Type B pancreatic cell (in vitro differentiated cells): ENCODE measurements at regions not wholly inside any gene's neighbourhood (a gene's known extent, or its start where the extent isn't known, plus 50 kb on each side); places are given as distances from the start of the nearest gene placed in this dataset.

Experiments
- DNase-seq: peaks from one replicate; pipeline ENCODE4 v3.0.0; 2021; ENCODE audit warnings: mixed read lengths; ENCODE audit not compliant: unreplicated experiment; ENCODE audit errors: extremely low spot score
- H3K27ac Mint-ChIP-seq: 2 replicates; pipeline ENCODE4 v1.8.0; 2021; ENCODE audit warnings: mild to moderate bottlenecking, mixed read lengths
- H3K27me3 Mint-ChIP-seq: 2 replicates; pipeline ENCODE4 v1.8.0; 2021; ENCODE audit warnings: mixed read lengths
- H3K36me3 Mint-ChIP-seq: 2 replicates; pipeline ENCODE4 v1.8.0; 2021; ENCODE audit warnings: mixed read lengths
- H3K4me1 Mint-ChIP-seq: one replicate; pipeline ENCODE4 v1.8.0; 2021; ENCODE audit warnings: mixed read lengths; ENCODE audit not compliant: unreplicated experiment
- H3K4me3 Mint-ChIP-seq: 2 replicates; pipeline ENCODE4 v1.8.0; 2021; ENCODE audit warnings: mild to moderate bottlenecking, mixed read lengths
- H3K9me3 Mint-ChIP-seq: 2 replicates; pipeline ENCODE4 v1.8.0; 2021; ENCODE audit warnings: mixed read lengths
- TF ChIP-seq, protein P1 (sequence below): fragments of 200-600 bp; sonication (generic); conservative IDR thresholded peaks from 2 replicates; pipeline ENCODE4 v1.5.0; 2021; ENCODE audit warnings: antibody characterized with exemption, mild to moderate bottlenecking

- Mint-ChIP-seq H3K4me1 (no peaks in the 10 kb centered on the region), H3K9me3 (no peaks in the 10 kb centered on the region)
- TF ChIP-seq, protein P1, sequence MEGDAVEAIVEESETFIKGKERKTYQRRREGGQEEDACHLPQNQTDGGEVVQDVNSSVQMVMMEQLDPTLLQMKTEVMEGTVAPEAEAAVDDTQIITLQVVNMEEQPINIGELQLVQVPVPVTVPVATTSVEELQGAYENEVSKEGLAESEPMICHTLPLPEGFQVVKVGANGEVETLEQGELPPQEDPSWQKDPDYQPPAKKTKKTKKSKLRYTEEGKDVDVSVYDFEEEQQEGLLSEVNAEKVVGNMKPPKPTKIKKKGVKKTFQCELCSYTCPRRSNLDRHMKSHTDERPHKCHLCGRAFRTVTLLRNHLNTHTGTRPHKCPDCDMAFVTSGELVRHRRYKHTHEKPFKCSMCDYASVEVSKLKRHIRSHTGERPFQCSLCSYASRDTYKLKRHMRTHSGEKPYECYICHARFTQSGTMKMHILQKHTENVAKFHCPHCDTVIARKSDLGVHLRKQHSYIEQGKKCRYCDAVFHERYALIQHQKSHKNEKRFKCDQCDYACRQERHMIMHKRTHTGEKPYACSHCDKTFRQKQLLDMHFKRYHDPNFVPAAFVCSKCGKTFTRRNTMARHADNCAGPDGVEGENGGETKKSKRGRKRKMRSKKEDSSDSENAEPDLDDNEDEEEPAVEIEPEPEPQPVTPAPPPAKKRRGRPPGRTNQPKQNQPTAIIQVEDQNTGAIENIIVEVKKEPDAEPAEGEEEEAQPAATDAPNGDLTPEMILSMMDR = no peak
Observed at GRCh38 chr7:86222806-86223205, 420.9 kb upstream of the GRM3 start.

DNA sequence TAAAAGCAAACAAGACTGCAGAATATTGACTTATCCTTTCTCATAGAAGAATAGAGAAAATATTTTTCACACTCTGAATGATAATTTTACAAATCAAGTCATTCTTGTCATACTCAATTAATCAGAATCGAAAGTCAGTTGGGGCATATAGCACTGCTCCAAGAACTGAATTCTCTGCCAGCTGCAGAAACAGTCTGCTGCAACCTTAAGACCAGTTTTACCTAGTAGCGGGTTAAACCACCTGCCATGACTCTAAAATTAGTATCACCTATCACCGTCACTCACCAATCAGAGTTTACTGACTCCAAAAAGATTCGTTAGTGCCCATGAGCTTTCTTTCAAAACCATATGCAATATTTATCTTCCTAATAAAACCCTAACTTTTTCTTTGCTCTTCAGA, 429.0 kb upstream of the GRM3 start:
- Mint-ChIP-seq H3K4me3 (no peak overlapping the region), H3K27ac (no peak overlapping the region), H3K9me3 (no peaks in the 10 kb centered on the region), H3K36me3 (no peaks in the 10 kb centered on the region), H3K27me3 (no peaks in the 10 kb centered on the region), H3K4me1 (no peaks in the 10 kb centered on the region)
- DNase-seq = no peak
- TF ChIP-seq, protein P1 = no peak

More at GRCh38 chr7:86222806-86223205, 420.9 kb upstream of the GRM3 start:
- Mint-ChIP-seq H3K4me3 (no peak overlapping the region), H3K27me3 (no peaks in the 10 kb centered on the region), H3K36me3 (no peaks in the 10 kb centered on the region), H3K27ac (no peak overlapping the region)
- no peak for DNase-seq

DNA sequence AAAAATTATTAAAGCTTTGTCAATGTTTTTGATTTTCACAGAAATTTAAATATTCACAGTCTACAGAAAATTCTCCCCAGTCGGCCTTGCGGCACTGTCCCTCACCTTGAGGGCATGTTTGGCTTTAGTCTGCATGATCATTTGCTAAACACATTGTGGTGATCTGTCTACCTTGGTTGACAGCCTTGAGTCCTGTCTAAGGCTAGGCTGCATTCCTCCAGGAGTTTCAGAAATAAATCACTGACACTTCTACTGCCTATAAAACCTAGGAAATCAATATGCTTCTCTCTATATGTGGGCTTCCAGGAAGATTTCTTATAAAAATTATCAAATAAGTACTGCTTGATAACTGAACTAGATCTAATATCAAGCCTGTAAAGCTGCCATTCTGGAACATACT, 430.7 kb upstream of the GRM3 start:
- TF ChIP-seq, protein P1 = no peak
- H3K27ac Mint-ChIP-seq = no peak overlapping the region
- H3K4me3 Mint-ChIP-seq = no peak overlapping the region
- H3K4me1 Mint-ChIP-seq = no peaks in the 10 kb centered on the region
- no peaks in the 10 kb centered on the region for H3K27me3 Mint-ChIP-seq
- no peak for DNase-seq
- no peaks in the 10 kb centered on the region for H3K36me3 Mint-ChIP-seq
- H3K9me3 Mint-ChIP-seq = no peaks in the 10 kb centered on the region

- Mint-ChIP-seq H3K27me3 (no peaks in the 10 kb centered on the region), H3K36me3 (no peaks in the 10 kb centered on the region), H3K9me3 (no peaks in the 10 kb centered on the region), H3K4me3 (no peak overlapping the region), H3K4me1 (no peaks in the 10 kb centered on the region), H3K27ac (no peak overlapping the region)
- TF ChIP-seq, protein P1 = no peak
- no peak for DNase-seq
Observed at GRCh38 chr7:86209036-86209435, 434.7 kb upstream of the GRM3 start.

DNA sequence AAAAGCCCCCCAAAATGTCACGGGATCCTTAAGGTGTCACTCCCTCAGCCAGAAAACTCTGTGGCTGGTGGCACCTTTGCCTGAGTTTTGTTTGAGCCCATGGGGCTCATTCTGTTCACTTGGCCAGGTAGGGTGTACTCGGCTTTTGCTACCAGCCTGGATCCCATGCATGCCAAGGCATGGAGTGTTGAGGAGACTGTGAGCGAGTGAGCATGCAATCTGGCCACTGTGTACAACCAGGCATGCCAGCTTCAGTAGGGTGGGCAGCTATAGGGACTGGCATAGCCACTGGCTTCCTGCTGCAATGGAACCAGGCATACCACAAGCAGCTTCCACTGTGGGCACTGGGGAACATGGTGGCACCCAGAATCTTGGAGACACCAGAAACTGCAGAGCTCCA, 436.0 kb upstream of the GRM3 start:
- TF ChIP-seq, protein P1 = no peak
- DNase-seq = no peak
- Mint-ChIP-seq H3K27me3 (no peaks in the 10 kb centered on the region), H3K4me1 (no peaks in the 10 kb centered on the region), H3K27ac (no peak overlapping the region), H3K9me3 (no peaks in the 10 kb centered on the region), H3K36me3 (no peaks in the 10 kb centered on the region), H3K4me3 (no peak overlapping the region)

- TF ChIP-seq, protein P1 = no peak
- Mint-ChIP-seq H3K27me3 (no peaks in the 10 kb centered on the region), H3K27ac (no peak overlapping the region), H3K9me3 (no peaks in the 10 kb centered on the region), H3K4me3 (no peak overlapping the region), H3K36me3 (no peaks in the 10 kb centered on the region), H3K4me1 (no peaks in the 10 kb centered on the region)
- no peak for DNase-seq
Observed at GRCh38 chr7:86202833-86203232, 440.9 kb upstream of the GRM3 start.
